ENCODE measurements at regions not wholly inside any gene's neighbourhood (a gene's known extent, or its start where the extent isn't known, plus 50 kb on each side); places are given as distances from the start of the nearest gene placed in this dataset.

DNA sequence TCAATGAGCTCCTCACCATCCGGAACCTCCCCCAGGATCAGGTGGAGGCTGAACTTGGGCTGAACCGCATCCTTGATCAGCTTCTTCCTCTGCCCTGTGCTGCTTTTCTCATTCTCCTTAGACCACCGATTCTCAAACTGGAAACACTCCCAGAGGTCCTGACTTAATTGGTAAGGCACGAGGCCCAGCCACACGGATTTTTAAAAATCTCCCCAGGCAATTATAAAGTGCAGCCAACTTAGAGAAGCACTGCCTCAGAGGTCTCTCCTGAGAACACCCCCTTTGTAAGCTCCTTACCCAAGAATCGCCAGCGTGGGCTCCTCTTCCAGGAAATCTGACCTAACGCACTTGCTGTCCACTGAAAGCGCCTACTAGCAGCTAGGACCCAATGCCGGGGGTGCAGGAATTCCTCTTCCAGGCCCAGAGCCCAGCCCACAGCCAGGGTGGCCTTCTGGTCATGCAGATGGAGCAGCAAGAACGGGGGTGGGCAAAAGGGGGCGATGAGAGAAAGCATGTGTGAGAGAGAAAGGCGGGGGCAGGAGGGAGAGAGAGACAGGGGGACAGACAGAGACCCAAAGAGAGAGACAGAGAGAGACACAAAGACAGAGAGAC is 66.9 kb upstream of the CACNA1A start:
- TF ChIP-seq, protein P1, sequence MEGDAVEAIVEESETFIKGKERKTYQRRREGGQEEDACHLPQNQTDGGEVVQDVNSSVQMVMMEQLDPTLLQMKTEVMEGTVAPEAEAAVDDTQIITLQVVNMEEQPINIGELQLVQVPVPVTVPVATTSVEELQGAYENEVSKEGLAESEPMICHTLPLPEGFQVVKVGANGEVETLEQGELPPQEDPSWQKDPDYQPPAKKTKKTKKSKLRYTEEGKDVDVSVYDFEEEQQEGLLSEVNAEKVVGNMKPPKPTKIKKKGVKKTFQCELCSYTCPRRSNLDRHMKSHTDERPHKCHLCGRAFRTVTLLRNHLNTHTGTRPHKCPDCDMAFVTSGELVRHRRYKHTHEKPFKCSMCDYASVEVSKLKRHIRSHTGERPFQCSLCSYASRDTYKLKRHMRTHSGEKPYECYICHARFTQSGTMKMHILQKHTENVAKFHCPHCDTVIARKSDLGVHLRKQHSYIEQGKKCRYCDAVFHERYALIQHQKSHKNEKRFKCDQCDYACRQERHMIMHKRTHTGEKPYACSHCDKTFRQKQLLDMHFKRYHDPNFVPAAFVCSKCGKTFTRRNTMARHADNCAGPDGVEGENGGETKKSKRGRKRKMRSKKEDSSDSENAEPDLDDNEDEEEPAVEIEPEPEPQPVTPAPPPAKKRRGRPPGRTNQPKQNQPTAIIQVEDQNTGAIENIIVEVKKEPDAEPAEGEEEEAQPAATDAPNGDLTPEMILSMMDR (conservative IDR thresholded peaks at IDR 0.05; ENCODE audit: low read depth in 2 of 2): no peak
- no peak for TF ChIP-seq POLR2AphosphoS5 (IDR thresholded peaks at IDR 0.05; ENCODE audit: low read depth)
- TF ChIP-seq REST (IDR thresholded peaks at IDR 0.05; ENCODE audit: unreplicated experiment): no peak
- no peak for TF ChIP-seq CREB1 (CRISPR knock-in tag; IDR thresholded peaks at IDR 0.05; ENCODE audit: low read depth)
- no peak for TF ChIP-seq EZH2 (IDR thresholded peaks at IDR 0.05; ENCODE audit: low read depth, unreplicated experiment)
- TF ChIP-seq EZH2phosphoT487 (IDR thresholded peaks at IDR 0.05; ENCODE audit: unreplicated experiment): no peak
- TF ChIP-seq, protein P2, sequence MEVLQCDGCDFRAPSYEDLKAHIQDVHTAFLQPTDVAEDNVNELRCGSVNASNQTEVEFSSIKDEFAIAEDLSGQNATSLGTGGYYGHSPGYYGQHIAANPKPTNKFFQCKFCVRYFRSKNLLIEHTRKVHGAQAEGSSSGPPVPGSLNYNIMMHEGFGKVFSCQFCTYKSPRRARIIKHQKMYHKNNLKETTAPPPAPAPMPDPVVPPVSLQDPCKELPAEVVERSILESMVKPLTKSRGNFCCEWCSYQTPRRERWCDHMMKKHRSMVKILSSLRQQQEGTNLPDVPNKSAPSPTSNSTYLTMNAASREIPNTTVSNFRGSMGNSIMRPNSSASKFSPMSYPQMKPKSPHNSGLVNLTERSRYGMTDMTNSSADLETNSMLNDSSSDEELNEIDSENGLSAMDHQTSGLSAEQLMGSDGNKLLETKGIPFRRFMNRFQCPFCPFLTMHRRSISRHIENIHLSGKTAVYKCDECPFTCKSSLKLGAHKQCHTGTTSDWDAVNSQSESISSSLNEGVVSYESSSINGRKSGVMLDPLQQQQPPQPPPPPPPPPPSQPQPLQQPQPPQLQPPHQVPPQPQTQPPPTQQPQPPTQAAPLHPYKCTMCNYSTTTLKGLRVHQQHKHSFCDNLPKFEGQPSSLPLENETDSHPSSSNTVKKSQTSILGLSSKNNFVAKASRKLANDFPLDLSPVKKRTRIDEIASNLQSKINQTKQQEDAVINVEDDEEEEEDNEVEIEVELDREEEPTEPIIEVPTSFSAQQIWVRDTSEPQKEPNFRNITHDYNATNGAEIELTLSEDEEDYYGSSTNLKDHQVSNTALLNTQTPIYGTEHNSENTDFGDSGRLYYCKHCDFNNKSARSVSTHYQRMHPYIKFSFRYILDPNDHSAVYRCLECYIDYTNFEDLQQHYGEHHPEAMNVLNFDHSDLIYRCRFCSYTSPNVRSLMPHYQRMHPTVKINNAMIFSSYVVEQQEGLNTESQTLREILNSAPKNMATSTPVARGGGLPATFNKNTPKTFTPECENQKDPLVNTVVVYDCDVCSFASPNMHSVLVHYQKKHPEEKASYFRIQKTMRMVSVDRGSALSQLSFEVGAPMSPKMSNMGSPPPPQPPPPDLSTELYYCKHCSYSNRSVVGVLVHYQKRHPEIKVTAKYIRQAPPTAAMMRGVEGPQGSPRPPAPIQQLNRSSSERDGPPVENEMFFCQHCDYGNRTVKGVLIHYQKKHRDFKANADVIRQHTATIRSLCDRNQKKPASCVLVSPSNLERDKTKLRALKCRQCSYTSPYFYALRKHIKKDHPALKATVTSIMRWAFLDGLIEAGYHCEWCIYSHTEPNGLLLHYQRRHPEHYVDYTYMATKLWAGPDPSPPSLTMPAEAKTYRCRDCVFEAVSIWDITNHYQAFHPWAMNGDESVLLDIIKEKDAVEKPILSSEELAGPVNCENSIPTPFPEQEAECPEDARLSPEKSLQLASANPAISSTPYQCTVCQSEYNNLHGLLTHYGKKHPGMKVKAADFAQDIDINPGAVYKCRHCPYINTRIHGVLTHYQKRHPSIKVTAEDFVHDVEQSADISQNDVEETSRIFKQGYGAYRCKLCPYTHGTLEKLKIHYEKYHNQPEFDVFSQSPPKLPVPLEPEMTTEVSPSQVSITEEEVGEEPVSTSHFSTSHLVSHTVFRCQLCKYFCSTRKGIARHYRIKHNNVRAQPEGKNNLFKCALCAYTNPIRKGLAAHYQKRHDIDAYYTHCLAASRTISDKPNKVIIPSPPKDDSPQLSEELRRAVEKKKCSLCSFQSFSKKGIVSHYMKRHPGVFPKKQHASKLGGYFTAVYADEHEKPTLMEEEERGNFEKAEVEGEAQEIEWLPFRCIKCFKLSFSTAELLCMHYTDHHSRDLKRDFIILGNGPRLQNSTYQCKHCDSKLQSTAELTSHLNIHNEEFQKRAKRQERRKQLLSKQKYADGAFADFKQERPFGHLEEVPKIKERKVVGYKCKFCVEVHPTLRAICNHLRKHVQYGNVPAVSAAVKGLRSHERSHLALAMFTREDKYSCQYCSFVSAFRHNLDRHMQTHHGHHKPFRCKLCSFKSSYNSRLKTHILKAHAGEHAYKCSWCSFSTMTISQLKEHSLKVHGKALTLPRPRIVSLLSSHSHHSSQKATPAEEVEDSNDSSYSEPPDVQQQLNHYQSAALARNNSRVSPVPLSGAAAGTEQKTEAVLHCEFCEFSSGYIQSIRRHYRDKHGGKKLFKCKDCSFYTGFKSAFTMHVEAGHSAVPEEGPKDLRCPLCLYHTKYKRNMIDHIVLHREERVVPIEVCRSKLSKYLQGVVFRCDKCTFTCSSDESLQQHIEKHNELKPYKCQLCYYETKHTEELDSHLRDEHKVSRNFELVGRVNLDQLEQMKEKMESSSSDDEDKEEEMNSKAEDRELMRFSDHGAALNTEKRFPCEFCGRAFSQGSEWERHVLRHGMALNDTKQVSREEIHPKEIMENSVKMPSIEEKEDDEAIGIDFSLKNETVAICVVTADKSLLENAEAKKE (CRISPR knock-in tag; IDR thresholded peaks at IDR 0.05): no peak
- TF ChIP-seq STAT1 (IDR thresholded peaks at IDR 0.05; ENCODE audit: unreplicated experiment): no peak
- TF ChIP-seq ETS1 (IDR thresholded peaks at IDR 0.05): no peak
- no peak for TF ChIP-seq JUNB (IDR thresholded peaks at IDR 0.05; ENCODE audit: unreplicated experiment)
- no peak for TF ChIP-seq NANOG (IDR thresholded peaks at IDR 0.05; ENCODE audit: borderline replicate concordance)
- no peak for TF ChIP-seq ZNF331 (CRISPR knock-in tag; IDR thresholded peaks at IDR 0.05; ENCODE audit: low read depth)
- TF ChIP-seq ZNF114 (CRISPR knock-in tag; IDR thresholded peaks at IDR 0.05): no peak

Data from GM23338 (cell line).